PFSK-1 (cell line): ENCODE measurements at regions not wholly inside any gene's neighbourhood (a gene's known extent, or its start where the extent isn't known, plus 50 kb on each side); places are given as distances from the start of the nearest gene placed in this dataset.

Experiments
- POLR2AphosphoS5 ChIP-seq: IDR thresholded peaks from 2 replicates; pipeline ENCODE4 v1.6.1; 2012; ENCODE audit warnings: low read depth, mild to moderate bottlenecking, control low read depth, low read length, moderate library complexity
- SIN3A ChIP-seq: IDR thresholded peaks from 2 replicates; pipeline ENCODE4 v1.6.1; 2012; ENCODE audit warnings: mild to moderate bottlenecking, low read length, moderate library complexity, borderline replicate concordance; ENCODE audit not compliant: insufficient read depth
- TAF1 ChIP-seq: IDR thresholded peaks from 2 replicates; pipeline ENCODE4 v1.6.1; 2012; ENCODE audit warnings: low read length, control low read depth, borderline replicate concordance; ENCODE audit not compliant: insufficient read depth
- TF ChIP-seq, protein P1 (sequence below), 2 experiments: IDR thresholded peaks; 2 replicates each; pipeline versions ENCODE4 v1.6.1 to v1.8.0; 2011 to 2012; ENCODE audit warnings: low read depth in 2 of 2, low read length in 2 of 2, control low read depth in 1 of 2, inconsistent platforms in 1 of 2, mild to moderate bottlenecking in 1 of 2, moderate library complexity in 1 of 2; ENCODE audit not compliant: insufficient read depth in 1 of 2

DNA sequence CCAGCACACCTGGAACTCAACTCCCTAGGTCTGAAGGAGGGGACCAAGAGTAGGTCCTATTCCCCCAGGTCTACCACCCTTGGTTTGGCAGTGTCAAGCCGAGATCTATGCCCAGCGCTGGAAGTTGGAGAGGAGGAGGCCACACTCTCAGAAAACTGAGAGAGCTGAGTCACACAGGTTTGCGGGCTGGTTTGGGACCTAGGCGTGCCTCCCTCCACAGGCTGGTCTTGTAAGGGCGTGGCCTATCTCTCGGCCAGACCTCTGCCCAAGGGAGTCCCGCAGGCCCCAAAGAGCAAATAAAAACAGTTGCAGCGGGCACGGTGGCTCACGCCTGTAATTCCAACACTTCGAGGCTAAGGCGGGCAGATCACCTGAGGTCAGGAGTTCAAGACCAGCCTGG lies 52.9 kb upstream of the INTU start:
- TF ChIP-seq POLR2AphosphoS5 (no peak), SIN3A (no peak), TAF1 (no peak)
- TF ChIP-seq, protein P1, sequence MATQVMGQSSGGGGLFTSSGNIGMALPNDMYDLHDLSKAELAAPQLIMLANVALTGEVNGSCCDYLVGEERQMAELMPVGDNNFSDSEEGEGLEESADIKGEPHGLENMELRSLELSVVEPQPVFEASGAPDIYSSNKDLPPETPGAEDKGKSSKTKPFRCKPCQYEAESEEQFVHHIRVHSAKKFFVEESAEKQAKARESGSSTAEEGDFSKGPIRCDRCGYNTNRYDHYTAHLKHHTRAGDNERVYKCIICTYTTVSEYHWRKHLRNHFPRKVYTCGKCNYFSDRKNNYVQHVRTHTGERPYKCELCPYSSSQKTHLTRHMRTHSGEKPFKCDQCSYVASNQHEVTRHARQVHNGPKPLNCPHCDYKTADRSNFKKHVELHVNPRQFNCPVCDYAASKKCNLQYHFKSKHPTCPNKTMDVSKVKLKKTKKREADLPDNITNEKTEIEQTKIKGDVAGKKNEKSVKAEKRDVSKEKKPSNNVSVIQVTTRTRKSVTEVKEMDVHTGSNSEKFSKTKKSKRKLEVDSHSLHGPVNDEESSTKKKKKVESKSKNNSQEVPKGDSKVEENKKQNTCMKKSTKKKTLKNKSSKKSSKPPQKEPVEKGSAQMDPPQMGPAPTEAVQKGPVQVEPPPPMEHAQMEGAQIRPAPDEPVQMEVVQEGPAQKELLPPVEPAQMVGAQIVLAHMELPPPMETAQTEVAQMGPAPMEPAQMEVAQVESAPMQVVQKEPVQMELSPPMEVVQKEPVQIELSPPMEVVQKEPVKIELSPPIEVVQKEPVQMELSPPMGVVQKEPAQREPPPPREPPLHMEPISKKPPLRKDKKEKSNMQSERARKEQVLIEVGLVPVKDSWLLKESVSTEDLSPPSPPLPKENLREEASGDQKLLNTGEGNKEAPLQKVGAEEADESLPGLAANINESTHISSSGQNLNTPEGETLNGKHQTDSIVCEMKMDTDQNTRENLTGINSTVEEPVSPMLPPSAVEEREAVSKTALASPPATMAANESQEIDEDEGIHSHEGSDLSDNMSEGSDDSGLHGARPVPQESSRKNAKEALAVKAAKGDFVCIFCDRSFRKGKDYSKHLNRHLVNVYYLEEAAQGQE (IDR thresholded peaks at IDR 0.05; ENCODE audit: insufficient read depth in 1 of 2, low read depth in 2 of 2, low read length in 2 of 2), result no peak
